Fibroblast of skin of right quadriceps (primary cell): ENCODE measurements at regions not wholly inside any gene's neighbourhood (a gene's known extent, or its start where the extent isn't known, plus 50 kb on each side); places are given as distances from the start of the nearest gene placed in this dataset.

Experiments used
- DNase-seq: peaks from one replicate; pipeline ENCODE4 v3.0.0-alpha.2; 2013

GRCh38 chr16:5496013-5496412, 398.4 kb upstream of the EEF2KMT start:
- DNase-seq: no peak

- DNase-seq: no peak
These were observed 392.9 kb upstream of the EEF2KMT start for GRCh38 chr16:5490499-5490898.

GRCh38 chr16:5488581-5488980, 391.0 kb upstream of the EEF2KMT start:
- no peak for DNase-seq

- DNase-seq: no peak
These were observed 390.1 kb upstream of the EEF2KMT start for GRCh38 chr16:5487728-5488127.

- DNase-seq: no peak
These were observed 384.7 kb upstream of the EEF2KMT start for GRCh38 chr16:5482256-5482655.

GRCh38 chr16:5480431-5481195, 383.0 kb upstream of the EEF2KMT start:
- no peak for DNase-seq

- no peak for DNase-seq
These were observed 382.3 kb upstream of the EEF2KMT start for GRCh38 chr16:5479926-5480325.

- no peak for DNase-seq
These were observed 380.4 kb upstream of the EEF2KMT start for GRCh38 chr16:5478036-5478435.

- no peak for DNase-seq
These were observed 379.7 kb upstream of the EEF2KMT start for GRCh38 chr16:5477251-5477650.

- DNase-seq: no peak
These were observed 375.0 kb upstream of the EEF2KMT start for GRCh38 chr16:5472552-5472951.

GRCh38 chr16:5468488-5468887, 370.9 kb upstream of the EEF2KMT start:
- no peak for DNase-seq

GRCh38 chr16:5467552-5467951, 370.0 kb upstream of the EEF2KMT start:
- DNase-seq: no peak

GRCh38 chr16:5466551-5466950, 369.0 kb upstream of the EEF2KMT start:
- DNase-seq: no peak

- DNase-seq: no peak
These were observed 368.1 kb upstream of the EEF2KMT start for GRCh38 chr16:5465714-5466113.

- DNase-seq: no peak
These were observed 366.2 kb upstream of the EEF2KMT start for GRCh38 chr16:5463820-5464219.

- DNase-seq: no peak
These were observed 364.0 kb upstream of the EEF2KMT start for GRCh38 chr16:5461574-5461973.

- DNase-seq: no peak
These were observed 363.5 kb upstream of the EEF2KMT start for GRCh38 chr16:5461141-5461540.

GRCh38 chr16:5460701-5461100, 363.1 kb upstream of the EEF2KMT start:
- DNase-seq: no peak

- no peak for DNase-seq
These were observed 362.3 kb upstream of the EEF2KMT start for GRCh38 chr16:5459863-5460262.

- no peak for DNase-seq
These were observed 357.5 kb upstream of the EEF2KMT start for GRCh38 chr16:5455110-5455509.

- no peak for DNase-seq
These were observed 356.8 kb upstream of the EEF2KMT start for GRCh38 chr16:5454349-5454748.

- no peak for DNase-seq
These were observed 354.0 kb upstream of the EEF2KMT start for GRCh38 chr16:5451641-5452040.

GRCh38 chr16:5450409-5451104, 353.0 kb upstream of the EEF2KMT start:
- no peak for DNase-seq

- DNase-seq: no peak
These were observed 352.3 kb upstream of the EEF2KMT start for GRCh38 chr16:5449901-5450300.

GRCh38 chr16:5448798-5449197, 351.2 kb upstream of the EEF2KMT start:
- no peak for DNase-seq
